Superior temporal gyrus (tissue), 1 donor: ENCODE measurements at regions not wholly inside any gene's neighbourhood (a gene's known extent, or its start where the extent isn't known, plus 50 kb on each side); places are given as distances from the start of the nearest gene placed in this dataset.
"Not testable (repeated sequence)": the region's sequence is repeated elsewhere in the genome, so short reads cannot be mapped to it uniquely, and the experiment has no call there.

Source experiments
- DNase-seq: peaks from one replicate; pipeline ENCODE4 v3.0.0-alpha.2; 2016; ENCODE audit errors: extremely low spot score

DNA sequence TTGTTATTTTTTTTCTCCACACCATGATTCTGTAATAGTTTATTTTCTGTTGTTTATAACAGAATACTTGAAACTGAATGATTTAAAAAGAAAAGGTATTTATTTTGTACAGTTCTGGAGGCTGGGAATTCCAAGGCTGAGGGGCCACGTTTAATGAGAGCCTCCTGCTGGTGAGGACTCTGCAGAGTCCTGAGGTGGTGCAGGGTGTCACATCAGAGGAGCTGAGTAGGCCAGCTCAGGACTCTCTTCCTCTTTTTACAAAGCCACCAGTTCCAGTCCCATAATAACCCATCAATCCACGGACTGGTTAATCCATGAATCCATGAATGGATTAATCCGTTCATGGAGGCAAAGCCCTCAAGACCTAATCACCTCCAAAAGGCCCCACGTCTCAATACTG, 71.6 kb downstream of the TFAP2A start:
- no peak for DNase-seq

DNA sequence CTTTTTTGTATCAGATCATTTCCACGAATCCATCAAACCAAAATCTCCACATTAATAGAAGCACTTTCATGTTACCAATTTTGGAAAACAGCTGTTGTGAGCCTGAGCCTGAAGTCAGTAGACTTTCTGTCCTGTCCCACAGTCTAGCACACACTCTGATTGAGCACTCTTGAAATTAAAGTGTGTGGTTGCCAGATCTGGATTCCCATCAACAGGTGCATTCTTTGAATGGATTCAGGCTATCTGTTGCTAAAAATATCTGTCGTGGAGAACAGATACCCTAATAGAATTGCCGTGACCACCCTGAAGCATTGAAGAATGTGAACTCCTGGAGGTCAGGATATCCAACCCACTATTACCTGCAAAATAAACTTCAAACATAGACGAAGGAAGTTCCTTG, 73.3 kb downstream of the TFAP2A start:
- DNase-seq: no peak

DNA sequence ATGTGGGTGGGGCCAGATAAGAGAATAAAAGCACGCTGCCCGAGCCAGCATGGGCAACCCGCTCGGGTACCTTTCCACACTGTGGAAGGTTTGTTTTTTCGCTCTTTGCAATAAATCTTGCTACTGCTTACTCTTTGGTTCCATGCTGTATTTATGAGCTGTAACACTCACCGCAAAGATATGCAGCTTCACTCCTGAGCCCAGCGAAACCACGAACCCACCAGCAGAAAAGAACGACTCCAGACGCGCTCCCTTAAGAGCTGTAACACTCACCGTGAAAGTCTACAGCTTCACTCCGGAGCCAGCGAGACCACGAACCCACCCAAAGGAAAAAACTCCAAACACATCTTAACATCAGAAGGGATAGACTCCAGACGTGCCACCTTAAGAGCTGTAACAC, 76.7 kb downstream of the TFAP2A start:
- DNase-seq: no peak

DNA sequence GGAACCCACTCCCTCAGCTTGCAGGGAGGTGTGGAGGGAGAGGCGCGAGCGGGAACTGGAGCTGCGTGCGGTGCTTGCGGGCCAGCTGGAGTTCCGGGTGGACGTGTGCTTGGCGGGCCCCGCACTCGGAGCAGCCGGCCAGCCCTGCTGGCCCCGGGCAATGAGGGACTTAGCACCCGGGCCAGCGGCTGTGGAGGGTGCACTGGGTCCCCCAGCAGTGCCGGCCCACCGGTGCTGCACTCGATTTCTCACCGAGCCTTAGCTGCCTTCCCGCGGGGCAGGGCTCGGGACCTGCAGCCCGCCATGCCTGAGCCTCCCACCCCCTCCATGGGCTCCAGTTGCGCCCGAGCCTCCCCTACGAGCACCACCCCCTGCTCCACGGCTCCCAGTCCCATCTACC, 77.5 kb downstream of the TFAP2A start:
- DNase-seq: not testable (repeated sequence)

DNA sequence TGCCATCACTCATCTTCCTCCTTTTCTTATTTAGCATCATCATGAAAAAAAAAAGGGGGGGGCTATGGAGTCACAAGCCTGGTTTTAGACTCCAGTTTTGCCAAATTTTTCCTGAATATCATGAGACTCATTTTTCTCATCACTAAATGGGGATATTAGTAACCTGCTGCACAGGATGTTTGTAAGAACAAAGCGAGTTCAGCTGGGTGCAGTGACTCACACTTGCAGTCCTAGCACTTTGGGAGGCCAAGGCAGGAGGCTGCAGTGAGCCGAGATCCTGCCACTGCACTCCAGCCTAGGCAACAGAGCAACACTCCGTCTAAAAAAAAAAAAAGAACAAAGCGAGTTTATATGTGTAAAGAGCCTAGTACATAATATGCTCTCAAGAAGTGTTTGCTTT, 82.8 kb downstream of the TFAP2A start:
- no peak for DNase-seq

DNA sequence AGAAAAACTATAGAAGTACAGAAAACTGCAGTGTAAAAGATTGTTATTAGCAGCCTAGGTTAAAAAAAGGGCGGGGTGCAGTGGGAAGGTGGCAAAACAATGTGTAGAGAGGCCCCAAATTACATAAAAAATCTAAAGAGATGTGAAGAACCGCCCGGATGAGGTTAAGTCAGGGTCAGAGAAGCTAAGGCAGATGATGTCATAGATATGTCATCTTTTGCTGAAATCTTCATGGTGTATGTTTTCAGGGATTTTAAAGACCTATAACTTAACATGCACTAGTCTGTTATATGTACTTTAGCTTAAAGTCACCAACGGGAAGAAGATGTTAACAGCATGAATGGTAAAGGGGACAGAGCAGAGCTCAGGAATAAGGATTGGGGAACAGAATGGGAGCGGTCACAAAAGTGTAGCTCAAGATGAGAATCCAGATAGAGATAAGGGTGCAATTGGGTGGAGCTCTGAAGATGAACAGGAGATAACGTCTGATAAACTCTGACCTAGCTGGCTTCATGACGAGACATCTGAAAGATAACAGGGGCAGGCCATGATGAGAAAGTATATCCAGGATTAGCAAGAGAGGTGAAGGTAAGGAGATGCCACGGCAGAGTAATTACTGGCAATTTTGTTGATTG, 83.4 kb downstream of the TFAP2A start:
- no peak for DNase-seq

DNA sequence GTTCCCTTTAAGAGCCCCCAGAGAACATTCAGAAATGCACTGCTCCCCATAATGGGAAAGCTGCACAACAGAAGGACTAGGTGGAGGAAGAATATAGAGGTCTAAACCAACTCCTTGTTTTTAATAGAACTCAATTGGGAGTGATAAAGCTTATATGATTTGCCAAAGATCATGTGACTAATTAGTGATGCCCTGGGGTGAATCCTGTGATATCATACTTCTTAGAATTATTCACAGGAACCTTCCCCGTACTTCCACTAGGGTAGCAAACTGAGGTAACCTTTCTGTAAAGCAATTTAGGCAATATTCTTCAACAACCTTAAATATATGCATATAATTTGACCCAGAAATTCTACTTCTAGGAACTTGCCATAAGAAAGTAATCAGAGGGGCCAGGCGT, 84.4 kb downstream of the TFAP2A start:
- DNase-seq: no peak

DNA sequence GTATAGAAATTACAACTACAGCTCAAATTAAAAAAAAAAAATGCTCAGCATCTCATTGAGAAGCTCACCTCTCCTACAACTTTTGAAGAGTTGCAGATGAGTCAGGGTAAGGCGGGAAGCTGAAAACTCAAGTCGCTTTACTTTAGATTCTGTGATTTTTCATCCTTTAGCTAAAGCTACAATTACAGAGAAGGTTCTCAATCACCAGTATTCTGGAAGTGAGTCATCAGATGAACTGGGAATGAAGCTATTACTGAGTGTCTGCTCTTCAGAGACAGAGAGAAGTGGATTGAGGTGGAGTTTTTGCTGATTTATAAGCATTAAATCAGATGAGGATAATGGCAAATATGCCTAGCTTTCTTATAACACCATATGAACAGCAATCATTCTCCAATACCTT, 91.9 kb downstream of the TFAP2A start:
- no peak for DNase-seq

DNA sequence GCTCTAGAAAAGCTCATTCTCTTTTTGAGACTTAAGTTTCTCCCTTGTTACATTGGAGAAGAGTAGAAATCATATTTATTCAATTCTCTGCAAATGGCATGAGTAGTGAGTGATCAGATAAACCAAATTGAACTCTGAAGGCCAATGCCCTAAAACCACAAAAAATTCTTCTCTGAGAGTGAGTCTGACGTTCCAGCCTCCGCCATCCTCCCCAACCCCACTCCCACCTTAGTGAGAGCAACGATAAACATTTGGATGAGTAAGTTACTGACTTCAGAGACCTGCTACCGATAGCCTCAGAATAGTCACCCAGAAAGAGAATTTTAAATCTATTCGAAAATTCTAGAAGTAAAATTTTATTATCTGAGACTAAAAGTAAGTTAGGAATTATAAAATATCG, 94.6 kb downstream of the TFAP2A start:
- no peak for DNase-seq

DNA sequence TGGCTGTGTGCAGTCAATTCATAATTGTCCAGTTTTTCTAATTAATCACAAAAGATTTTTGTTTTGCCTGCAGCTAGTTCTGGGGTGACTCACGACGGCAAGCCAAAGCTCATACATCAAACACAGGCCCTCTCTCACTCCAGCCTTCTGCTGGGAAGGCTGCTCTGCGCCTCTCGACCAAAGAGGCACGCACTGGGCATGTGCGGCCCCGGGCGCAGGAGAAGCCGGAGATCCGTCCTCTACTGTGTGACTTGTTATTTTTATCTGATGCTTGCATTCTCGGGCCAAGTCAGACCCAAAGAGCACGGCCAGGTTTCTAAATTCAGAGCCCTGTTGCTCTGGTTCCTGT, 98.5 kb downstream of the TFAP2A start:
- DNase-seq: peak; percentile 76

DNA sequence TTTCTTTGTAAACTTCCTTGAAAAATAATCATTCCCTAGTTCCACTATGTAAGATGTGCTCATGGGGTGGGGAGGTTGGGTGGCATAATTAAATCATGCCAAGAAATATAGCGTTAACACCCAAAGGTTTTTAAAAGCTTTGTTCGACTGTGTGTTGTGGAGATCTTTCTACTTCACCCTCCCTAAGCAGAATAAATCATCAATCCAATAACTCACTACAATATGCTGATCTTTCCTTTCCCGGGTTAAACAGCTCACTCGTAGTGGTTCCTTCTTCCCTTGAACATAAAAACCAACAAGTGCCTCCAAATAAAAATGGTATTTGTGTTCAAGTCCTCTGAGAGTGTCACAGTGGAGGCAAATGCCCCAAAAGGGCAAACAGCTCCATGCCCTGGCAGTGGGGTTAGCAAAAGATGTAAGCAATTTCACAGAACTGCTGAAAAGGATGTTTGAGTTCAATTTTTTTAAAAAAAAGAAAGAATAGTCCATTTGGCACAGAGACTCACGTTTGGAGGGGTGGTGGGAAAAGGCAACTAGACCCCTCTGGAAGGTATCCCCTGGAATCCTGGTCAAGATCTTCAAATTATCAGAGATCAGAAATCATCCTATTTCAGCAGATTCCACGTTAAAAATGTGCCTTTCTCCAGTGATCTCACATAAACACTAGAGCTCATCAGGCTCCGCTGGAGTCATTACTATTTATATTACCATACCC, 99.1 kb downstream of the TFAP2A start:
- DNase-seq: peak; percentile 38

DNA sequence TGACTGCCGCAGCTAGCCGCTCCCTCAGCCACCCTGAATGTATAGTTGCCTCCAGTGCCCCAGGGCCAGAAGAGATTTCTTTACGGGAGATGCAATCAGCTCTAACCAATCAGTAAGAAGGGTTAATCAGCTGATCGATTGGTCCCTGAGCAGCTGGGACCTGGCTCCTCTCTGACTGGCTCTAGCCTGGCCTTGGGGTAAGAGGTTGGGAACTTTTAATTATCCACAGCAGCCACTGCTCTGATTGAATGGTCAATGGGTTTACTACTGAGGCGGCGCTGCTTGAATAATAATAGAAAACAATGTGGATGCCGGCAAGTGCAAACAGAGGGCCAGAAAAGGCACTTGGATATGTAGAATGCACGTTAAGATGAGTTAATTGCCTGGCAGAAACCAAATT, 99.8 kb downstream of the TFAP2A start:
- DNase-seq: no peak

DNA sequence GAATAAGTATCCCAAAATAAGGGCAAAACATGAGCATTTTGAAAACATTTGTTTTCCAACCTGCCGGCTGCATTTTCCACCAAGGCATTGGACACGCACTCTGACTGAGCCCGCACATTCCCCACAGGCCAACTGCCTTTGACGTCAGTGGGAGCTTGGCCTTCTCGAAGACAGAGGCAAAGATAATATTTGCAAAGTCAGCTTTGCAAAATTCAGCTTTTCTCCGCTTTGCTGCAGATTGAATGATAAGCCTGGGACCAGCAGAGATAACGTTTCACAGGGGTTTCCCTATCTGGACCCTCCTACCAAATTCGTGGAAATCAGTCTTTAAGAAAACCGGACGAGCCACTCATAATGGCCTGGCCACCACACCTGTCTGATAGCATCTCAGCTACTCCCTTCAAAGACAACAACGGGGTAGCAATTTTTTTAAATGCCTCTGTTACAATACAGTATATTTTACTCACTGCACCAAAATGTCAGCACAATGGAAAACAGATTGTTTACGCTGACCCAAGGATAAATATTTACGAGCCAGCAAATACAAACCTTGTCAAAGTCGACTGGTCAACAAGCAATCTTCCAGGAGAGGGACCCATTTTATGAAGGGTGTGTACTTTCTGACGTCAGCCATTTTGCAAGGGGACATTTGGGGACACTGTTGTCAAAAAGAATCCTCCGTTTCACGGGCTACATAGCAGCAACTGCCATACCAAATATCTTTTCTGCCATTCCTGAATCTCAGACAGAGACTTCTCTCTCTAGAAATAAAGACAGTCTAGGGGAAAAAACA, 100.5 kb downstream of the TFAP2A start:
- no peak for DNase-seq

DNA sequence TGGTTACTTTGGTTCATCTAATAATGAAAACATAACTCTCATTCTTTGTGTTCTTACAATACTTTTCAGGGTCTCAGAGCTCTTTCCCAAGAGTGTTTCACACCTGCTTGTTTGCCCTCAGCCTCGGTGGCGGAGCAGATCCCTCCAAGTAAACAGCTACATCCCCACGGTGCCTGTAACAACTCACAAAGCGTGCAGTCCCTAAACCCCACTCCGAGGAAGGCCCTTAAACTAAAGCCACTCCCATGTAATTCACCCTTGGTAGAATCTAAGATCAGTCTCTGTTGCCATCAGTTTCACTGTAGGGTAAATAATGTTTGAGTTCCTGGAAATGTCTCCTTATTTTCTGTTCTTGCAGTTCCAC, 101.1 kb downstream of the TFAP2A start:
- DNase-seq: no peak

DNA sequence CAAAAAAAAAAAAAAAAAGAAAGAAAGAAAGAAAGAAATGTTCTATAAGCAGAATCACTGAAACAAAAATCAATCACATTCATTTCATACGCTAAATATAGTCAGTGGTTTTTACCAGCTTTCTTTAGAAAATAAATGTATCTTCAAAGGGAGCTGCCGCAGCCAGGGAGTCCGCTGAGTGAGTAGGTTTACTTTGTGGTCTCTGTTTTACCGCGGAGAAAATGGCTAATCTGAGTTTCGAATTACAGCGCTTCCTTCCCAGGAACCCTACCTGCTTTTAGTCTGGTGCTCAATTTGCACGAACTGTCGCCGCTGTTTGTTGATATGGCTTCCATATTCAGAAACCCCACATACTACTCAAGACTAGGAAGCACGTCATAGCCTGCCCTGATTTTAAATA, 102.4 kb downstream of the TFAP2A start:
- DNase-seq: no peak

DNA sequence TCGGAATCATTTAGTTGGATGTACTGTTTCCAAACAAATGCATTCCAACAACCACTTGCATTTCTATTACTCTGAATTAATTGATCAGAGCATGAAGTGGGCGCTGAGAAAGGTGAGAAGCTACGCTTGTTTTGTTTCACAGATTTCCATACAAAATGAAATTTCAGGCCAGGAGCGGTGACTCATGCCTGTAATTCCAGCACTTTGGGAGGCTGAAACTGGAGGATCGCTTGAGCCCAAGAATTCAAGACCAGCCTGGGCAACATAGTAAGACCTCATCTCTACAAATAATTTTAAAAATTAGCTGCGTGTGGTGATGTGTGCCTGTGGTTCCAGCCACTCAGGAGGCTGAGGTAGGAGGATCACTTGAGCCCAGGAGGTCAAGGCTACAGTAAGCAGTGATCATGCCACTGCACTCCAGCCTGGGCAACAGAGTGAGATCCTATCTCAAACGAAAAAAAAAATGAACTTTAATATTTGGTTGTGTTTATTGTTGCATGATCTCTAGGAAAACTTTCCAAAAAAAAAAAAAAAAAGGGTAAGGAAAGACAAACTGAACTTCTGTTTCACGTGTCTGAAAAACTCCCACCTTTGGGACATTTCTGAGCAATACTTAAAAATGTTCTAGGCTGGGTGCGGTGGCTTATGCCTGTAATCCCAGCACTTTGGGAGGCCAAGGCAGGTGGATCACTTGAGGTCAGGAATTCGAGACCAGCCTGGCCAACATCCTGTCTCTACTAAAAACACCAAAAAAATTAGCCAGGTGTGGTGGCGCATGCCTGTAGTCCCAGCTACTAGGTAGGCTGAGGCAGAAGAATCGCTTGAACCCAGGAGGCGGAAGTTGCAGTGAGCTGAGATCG, 103.1 kb downstream of the TFAP2A start:
- DNase-seq: not testable (repeated sequence)

DNA sequence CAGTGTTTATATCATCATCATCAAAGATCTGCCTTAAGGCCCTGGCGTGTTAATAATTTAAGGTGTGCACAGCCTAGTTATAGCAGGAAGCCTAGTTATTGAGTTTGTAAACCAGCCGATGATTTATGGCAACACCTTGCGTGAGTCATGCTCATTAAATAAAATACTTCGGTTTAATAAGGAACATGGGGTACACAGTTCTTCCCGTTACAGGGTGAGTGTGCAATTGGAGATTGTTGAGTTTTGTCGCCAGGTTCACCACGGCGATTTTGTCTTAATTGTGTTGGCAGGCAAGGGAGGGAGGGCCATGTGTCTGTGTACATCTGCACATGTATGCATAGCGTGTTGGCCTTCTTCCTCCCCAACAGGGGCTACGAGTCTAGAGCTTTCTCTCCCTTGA, 104.0 kb downstream of the TFAP2A start:
- DNase-seq: no peak

DNA sequence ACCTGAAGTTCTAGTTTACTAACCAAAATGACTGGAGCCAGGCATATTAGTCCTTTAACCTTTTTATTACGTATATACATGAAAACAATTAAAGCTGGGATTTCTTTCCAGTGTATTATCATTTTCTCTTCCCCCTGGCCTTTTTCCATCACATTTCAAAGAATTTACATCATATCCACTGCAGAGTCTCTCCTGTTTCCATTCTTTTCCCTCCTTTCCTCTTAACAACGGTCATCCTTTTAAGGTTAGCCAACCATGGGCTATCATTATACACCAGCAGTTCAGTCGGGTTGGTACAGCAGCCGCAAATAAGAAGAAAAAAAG, 104.6 kb downstream of the TFAP2A start:
- no peak for DNase-seq

DNA sequence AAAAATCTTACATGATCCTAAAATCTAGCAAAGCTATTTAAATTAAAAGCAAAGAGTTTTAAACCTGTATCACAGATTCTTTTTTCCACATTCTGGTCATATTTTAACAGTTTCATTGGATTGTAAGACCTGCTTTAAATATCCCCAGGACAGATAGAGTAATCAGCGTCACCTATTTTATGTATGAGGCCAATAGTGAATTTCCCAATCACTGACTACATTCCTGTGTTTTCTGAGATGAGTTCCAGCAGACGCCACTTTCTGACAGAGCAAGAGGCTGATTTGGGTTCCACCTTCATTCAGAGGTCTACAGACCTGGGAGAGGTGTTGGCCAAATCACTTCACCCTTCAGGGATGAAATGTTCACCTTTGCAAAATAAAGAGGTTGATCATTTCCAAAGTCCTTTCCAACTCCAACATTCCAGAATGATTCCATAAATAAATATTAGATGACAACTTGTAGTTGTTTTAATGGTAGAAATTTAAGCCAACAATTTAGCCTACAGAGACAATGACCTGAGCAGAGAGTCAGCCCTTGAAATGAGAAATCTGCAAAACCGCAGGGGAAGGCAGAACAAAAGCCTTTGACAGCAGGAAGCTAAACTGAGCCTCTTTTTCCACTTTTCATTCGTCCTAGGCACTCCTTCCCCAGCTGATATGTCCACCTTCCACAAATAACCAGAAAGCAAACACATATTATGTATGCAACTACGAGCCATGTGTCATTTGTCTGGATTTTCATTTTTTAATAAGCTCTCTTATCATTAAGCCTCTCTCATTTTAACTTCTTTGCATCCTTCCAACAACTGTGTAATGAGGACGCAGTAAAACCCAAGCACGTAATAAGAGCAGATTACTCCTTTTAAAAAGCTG, 105.2 kb downstream of the TFAP2A start:
- DNase-seq: no peak

DNA sequence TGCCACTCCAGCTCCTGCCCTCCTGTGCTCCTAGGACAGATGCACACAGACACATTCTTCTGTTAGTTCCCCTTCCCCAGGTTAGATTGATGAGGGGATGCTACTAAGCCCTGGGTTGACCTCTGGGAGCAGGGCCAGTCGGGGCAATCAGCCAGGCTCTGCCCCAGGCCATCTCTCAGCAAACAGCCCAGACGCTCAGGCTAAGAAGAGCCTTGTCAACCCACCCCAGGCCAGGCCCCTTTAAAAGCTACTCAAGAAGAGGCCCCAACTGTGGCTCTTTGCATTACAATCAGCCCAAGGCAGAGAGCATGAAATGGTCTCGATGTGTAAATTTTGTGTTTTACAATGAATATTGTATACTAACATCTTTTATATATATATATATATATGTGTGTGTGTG, 107.4 kb downstream of the TFAP2A start:
- DNase-seq: no peak

DNA sequence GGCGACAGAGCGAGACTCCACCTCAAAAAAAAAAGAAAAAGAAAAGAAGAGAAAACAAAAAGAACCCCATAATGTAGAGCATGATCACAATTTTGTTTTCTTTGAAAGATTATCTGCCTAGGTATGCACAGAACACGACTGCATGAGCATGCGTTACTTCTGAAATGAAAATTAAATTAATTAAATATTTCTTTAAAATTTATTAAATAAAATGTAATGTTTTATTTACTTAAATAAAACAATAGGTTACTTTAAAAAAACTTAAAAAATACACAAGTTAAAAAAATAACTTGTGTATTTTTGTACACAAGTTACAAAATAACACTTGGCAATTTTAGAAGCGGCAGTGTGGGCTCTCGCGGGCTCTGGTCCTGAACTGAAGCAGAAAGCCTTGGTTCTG, 107.8 kb downstream of the TFAP2A start:
- no peak for DNase-seq
